Fibroblast of skin of back (primary cell): ENCODE measurements at regions not wholly inside any gene's neighbourhood (a gene's known extent, or its start where the extent isn't known, plus 50 kb on each side); places are given as distances from the start of the nearest gene placed in this dataset.

ENCODE experiments used
- DNase-seq: peaks from one replicate; pipeline ENCODE4 v3.0.0-alpha.2; 2013

- DNase-seq: no peak
Observed at GRCh38 chr3:64352639-64352992, 127.3 kb upstream of the PRICKLE2 start.

DNA sequence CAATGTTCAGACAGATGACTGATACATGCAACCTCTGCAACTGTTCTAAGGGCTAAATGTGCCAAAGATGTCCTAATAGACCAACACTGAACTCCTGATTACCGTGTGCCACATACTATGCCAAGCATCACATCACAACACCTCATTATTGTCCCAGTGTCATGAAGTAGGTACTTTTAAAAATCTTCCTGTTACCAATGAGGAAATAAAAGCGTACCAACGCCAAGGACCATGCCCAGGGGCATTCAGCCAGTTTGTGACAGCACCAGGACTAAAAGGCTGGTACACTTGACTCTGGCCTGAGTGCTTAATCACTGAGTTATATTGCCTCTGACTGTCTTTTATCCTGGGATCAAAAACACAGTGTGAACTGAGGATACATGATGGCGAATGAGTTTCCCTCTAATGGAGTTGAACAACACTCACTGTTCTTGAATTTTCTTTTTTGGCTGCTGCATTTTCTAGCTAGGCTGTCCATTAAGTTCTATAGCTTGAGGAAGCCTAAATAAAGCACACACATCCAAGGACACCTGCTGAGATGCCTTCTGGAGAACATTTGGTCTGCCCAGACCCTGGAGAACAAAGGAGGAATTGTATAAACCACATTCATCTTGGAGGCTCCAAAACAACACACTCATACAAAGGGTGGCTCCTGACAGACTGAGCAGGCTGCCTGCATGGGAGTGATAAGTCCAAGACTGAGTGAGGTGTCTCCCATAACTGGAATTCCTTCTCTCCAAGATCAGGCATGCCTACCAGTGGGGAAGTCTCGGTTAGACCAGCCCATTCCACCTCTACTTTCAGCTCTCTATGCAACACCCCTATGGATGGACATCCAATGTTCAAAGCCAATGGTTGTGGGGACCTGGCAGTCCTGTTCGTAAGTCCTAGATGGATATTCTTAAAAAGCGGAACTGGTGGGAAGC, 126.7 kb upstream of the PRICKLE2 start:
- DNase-seq: peak; percentile 71

DNA sequence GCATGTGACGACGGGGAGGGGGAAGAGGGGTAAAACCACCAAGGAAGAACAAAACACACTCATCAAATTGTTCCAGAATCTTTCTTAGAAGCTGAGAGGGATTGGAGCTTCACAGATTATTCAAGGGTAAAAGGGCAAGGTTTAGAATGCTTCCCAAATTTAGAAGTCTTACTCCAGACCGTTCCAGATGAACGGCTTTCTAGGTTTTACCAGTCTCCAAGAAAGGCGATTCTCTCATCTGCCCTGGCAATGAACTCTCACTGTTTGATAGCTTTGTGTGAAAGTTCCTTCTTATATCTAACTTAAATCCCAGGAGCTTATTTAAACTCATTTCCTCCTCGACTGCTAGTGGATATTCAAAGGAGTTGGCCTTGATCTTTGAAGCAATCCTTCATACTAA, 124.3 kb upstream of the PRICKLE2 start:
- no peak for DNase-seq

DNA sequence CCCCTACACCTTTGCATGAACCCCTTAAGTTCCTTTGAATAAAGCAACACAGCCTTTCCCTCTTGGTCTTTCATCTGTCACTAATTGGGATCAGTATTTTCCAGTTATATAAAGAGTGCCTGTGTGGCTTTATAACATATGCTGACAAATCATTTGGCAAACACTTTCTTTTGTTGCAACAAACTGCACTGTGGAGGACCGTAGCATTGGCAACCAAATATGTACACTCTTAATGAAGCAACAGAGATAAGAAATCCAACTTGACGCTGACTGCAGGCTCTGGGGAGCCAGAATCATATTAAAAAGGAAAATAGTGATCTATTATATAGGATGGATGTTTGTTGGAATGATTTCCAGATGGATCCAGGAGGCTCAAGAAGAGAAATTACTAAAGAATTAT, 120.1 kb upstream of the PRICKLE2 start:
- DNase-seq: peak; percentile 58

DNA sequence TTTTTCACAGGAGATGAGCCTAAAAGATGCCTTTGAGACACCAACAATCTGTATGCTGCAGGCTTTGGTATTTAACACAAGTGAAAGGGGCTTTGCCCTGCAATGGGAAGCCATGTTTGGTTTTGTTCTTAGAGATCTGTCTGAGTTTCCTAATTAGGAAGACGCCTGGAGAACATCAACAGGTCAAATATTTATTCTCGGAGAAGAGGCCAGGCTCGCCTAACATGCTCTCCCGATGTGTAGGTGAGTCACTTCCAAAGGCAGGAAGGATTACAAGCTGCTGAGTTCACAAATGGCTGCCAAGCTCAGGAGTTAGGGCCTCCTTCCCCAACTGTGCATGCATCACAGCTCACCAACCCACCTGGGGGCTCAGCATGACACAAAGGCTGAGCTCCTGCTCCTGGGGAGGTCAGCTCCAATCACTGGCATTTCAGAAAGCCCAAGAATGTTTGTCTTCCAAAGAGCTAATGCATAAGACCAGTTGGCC, 119.5 kb upstream of the PRICKLE2 start:
- DNase-seq: peak; percentile 80

- peak; percentile 83 for DNase-seq
Observed at GRCh38 chr3:64343689-64344430, 118.6 kb upstream of the PRICKLE2 start.

- peak; percentile 96 for DNase-seq
Observed at GRCh38 chr3:64342940-64343688, 117.8 kb upstream of the PRICKLE2 start.

DNA sequence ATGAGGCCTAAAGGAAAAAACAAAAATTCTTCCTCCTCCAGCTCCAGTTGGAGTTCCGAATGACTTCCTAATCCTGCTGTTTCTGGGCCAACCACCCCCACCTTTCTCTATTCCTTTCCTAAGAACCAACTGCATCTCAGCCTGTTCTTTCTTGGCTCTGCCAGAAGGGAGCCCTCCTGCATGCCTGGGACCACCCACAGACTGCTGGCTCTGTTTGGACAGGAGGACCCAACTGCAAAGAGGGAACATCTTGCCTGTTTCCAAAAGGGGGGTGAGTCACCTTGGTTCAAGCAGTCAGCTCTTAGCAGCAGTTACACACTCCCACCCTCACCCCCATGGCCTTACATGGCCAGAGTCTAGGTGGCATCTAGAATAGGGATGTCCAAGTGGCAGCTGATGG, 116.0 kb upstream of the PRICKLE2 start:
- DNase-seq: peak; percentile 77

- peak; percentile 94 for DNase-seq
Observed at GRCh38 chr3:64340641-64341101, 115.4 kb upstream of the PRICKLE2 start.

- no peak for DNase-seq
Observed at GRCh38 chr3:64336488-64336887, 111.2 kb upstream of the PRICKLE2 start.

- DNase-seq: peak; percentile 80
Observed at GRCh38 chr3:64332459-64333350, 107.4 kb upstream of the PRICKLE2 start.

GRCh38 chr3:64331605-64332004, 106.3 kb upstream of the PRICKLE2 start:
- no peak for DNase-seq

GRCh38 chr3:64329037-64329436, 103.8 kb upstream of the PRICKLE2 start:
- DNase-seq: peak; percentile 14

DNA sequence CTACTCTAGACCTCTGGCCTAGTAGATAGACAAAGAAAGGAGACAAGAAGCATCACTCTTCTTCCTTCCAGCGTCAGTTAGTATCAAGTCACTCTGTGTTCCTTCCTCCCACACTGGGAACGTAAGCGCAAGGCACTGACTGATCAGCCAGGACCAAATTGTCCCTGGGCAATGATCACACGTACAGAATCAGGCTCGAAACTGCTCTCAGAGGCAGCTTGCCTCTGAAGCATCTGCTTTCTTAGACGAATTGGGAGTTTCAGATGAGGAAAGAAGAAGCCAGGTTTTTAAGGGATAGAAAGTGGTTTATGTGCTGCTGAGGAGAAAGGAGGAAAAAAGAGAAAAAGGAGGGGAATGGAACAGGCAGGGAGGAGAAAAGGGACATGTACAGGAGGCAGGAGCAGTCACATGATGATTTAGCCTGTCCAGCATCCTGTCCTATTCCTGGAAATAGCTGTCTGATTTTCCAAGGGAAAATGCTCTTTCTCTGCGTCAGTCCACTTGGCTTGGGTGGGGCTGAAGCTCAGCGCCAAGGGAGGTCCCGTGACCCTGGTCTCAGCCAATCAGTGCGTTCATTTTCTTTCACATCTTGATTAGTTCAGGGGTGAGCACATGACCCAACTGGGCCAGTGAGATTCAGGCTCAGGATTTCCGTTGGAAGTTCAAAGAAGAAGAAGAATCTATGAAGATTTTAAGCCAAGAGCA, 102.0 kb upstream of the PRICKLE2 start:
- DNase-seq: peak; percentile 13

- peak; percentile 95 for DNase-seq
Observed at GRCh38 chr3:64321747-64322146, 96.5 kb upstream of the PRICKLE2 start.

DNA sequence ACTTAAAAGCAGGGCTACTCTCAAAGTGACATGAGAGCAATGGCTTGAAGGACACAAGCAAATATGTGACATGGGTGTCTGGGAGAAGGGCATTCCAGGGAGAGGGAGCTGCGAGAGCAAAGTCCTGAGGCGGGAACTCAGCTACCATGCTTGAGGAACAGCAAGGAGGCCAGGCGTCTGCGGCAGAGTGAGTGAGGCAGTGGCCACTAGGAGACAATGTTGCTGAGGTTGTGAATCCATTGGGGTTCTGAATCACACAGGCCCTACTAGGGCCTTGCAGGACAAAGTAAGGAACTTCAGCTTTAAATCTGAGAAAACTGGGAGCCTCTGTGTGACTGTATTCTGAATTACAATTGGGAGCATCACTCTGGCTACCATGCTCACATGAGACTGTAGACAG, 94.1 kb upstream of the PRICKLE2 start:
- DNase-seq: no peak

GRCh38 chr3:64318668-64319271, 93.5 kb upstream of the PRICKLE2 start:
- no peak for DNase-seq

- DNase-seq: peak; percentile 30
Observed at GRCh38 chr3:64318001-64318400, 92.7 kb upstream of the PRICKLE2 start.

DNA sequence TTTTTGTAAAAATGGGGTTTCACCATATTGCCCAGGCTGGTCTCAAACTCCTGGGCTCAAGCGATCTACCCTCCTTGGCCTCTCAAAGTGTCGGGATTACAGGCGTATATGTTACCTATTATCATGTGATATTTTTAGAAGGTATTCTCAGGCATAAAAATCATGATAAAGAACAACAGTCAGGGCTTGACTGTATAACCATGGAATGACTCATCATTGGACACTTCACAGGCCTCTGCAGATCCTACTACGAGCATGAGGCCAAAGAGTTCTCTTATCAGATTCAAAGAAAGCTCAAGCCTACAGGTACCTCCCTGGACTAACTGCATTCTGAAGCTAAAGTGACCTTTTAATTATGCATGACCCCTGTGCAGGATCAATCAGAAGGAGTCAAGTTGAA, 91.7 kb upstream of the PRICKLE2 start:
- DNase-seq: peak; percentile 40

- DNase-seq: peak; percentile 77
Observed at GRCh38 chr3:64311424-64312061, 86.3 kb upstream of the PRICKLE2 start.
